Fibroblast of villous mesenchyme (primary cell): ENCODE measurements at regions not wholly inside any gene's neighbourhood (a gene's known extent, or its start where the extent isn't known, plus 50 kb on each side); places are given as distances from the start of the nearest gene placed in this dataset.
A peak's percentile ranks its signal among the peaks of the same experiment; 100 is the strongest.

Source experiments
- DNase-seq: peaks from one replicate; pipeline ENCODE4 v3.0.0-alpha.2; 2010; ENCODE audit warnings: low read depth
- H3K4me3 ChIP-seq: 2 replicates; pipeline ENCODE4 v1.5.1; 2011; ENCODE audit warnings: low read depth, mild to moderate bottlenecking, low read length
- TF ChIP-seq, protein P1 (sequence below): IDR thresholded peaks from 2 replicates; pipeline ENCODE4 v1.5.1; 2012; ENCODE audit warnings: low read depth, mild to moderate bottlenecking, low read length; ENCODE audit not compliant: insufficient read depth

DNA sequence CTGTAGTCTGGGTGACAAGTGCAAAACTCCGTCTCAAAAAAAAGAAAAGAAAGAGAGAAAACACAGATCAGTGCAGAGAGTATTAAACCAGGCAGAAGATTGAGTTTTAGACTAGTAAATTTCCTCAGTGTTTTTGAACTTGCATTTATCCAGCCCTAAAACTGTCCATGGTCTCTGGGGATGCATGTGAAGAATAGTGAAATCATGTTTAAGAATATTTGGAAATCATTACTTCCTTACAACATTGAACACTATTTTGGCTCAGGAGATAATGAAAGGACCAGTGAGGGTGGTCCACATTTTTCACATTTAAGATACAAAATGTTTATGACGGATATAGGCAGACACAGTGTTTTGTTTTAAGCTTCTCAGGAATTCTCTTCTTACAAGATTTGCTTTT is 195.8 kb upstream of the RASGEF1B start:
- H3K4me3 ChIP-seq, result no peak overlapping the region
- TF ChIP-seq, protein P1, sequence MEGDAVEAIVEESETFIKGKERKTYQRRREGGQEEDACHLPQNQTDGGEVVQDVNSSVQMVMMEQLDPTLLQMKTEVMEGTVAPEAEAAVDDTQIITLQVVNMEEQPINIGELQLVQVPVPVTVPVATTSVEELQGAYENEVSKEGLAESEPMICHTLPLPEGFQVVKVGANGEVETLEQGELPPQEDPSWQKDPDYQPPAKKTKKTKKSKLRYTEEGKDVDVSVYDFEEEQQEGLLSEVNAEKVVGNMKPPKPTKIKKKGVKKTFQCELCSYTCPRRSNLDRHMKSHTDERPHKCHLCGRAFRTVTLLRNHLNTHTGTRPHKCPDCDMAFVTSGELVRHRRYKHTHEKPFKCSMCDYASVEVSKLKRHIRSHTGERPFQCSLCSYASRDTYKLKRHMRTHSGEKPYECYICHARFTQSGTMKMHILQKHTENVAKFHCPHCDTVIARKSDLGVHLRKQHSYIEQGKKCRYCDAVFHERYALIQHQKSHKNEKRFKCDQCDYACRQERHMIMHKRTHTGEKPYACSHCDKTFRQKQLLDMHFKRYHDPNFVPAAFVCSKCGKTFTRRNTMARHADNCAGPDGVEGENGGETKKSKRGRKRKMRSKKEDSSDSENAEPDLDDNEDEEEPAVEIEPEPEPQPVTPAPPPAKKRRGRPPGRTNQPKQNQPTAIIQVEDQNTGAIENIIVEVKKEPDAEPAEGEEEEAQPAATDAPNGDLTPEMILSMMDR, result no peak
- DNase-seq, result no peak

DNA sequence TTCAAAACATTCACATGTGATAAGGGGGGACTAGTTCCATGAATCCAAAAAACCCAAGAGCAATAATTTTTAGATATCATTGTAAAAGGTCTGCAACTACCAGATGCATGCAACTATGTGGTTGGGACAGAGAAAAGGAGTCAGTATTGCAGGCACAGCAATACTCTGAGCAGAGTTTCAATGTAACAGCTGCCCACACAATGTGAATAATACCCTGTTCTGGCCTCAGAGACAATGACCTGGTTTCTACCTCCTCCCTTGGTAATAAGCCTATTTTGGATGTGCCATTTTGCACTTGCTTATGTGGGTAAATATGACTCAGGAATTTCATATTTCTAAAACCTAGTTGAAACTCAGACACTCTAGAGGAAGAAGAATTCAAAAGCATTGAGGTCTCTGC is 194.8 kb upstream of the RASGEF1B start:
- DNase-seq, result no peak
- no peak overlapping the region for H3K4me3 ChIP-seq
- TF ChIP-seq, protein P1, result no peak

- TF ChIP-seq, protein P1, result no peak
- DNase-seq, result no peak
- no peak overlapping the region for H3K4me3 ChIP-seq
Observed at GRCh38 chr4:81665649-81666048, 193.9 kb upstream of the RASGEF1B start.

GRCh38 chr4:81665045-81665444 is 193.3 kb upstream of the RASGEF1B start:
- no peak for DNase-seq
- TF ChIP-seq, protein P1, result no peak
- no peak overlapping the region for H3K4me3 ChIP-seq

DNA sequence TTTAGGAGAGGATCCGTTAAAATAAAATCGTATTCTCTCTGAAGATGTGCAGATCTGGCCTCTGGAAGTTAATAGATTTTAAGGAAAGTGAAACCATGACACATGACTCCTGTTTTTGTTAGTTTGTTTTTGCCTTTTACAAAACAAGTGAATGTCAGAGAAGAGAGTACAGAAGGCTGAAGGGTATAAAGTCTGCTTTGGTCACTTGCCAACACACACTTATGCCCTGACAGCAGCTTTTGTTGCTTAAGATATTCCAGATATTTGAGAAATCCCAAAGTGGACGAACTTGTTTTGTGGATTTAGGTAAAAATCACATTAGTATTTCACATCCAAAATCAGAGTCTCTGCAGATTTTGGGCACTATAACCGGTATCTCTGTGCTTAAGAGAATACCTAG is 192.4 kb upstream of the RASGEF1B start:
- no peak overlapping the region for H3K4me3 ChIP-seq
- TF ChIP-seq, protein P1, result no peak
- peak; percentile 5 for DNase-seq

DNA sequence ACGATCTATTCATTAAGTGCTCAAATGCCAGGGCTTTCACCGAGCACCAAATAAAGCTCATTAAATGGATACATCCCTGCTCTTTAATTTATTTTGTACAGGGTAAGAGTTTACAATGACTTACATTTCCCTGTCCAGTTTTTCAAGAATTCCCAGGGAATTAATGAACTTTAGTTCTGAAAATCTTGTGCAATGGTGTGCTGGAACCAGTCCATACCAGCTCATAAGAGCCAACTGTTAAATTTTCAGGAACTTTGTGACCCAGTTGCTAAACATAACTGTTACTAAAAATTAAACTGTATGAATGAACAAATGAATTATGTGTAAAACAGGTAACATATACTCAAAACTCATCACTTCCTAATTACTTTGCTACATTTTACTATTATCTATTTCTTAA is 191.7 kb upstream of the RASGEF1B start:
- no peak for DNase-seq
- TF ChIP-seq, protein P1, result no peak
- H3K4me3 ChIP-seq, result no peak overlapping the region

GRCh38 chr4:81659051-81659450 is 187.3 kb upstream of the RASGEF1B start:
- TF ChIP-seq, protein P1, result no peak
- DNase-seq, result no peak
- H3K4me3 ChIP-seq, result no peak overlapping the region
